ENCODE measurements at regions not wholly inside any gene's neighbourhood (a gene's known extent, or its start where the extent isn't known, plus 50 kb on each side); places are given as distances from the start of the nearest gene placed in this dataset.

GRCh38 chr17:79164913-79165695, 90.5 kb downstream of the ENGASE start:
- no peak for TF ChIP-seq CTCF (conservative IDR thresholded peaks at IDR 0.05; ENCODE audit: low read depth, low read length)
- DNase-seq (ENCODE audit: low read depth) = no peak
- no peak overlapping the region for H3K4me3 ChIP-seq (ENCODE audit: low read length)

GRCh38 chr17:79164408-79164807, 89.8 kb downstream of the ENGASE start:
- no peak for DNase-seq (ENCODE audit: low read depth)
- H3K4me3 ChIP-seq (ENCODE audit: low read length) = no peak overlapping the region
- no peak for TF ChIP-seq CTCF (conservative IDR thresholded peaks at IDR 0.05; ENCODE audit: low read depth, low read length)

GRCh38 chr17:79163071-79163470, 88.4 kb downstream of the ENGASE start:
- H3K4me3 ChIP-seq (ENCODE audit: low read length) = no peak overlapping the region
- no peak for DNase-seq (ENCODE audit: low read depth)
- TF ChIP-seq CTCF (conservative IDR thresholded peaks at IDR 0.05; ENCODE audit: low read depth, low read length) = no peak

GRCh38 chr17:79162012-79162963, 87.7 kb downstream of the ENGASE start:
- no peak for TF ChIP-seq CTCF (conservative IDR thresholded peaks at IDR 0.05; ENCODE audit: low read depth, low read length)
- H3K4me3 ChIP-seq (ENCODE audit: low read length) = no peak overlapping the region
- DNase-seq (ENCODE audit: low read depth) = no peak

GRCh38 chr17:79160980-79161636, 86.5 kb downstream of the ENGASE start:
- H3K4me3 ChIP-seq (ENCODE audit: low read length) = no peak overlapping the region
- TF ChIP-seq CTCF (conservative IDR thresholded peaks at IDR 0.05; ENCODE audit: low read depth, low read length) = no peak
- DNase-seq (ENCODE audit: low read depth) = no peak

GRCh38 chr17:79159926-79160325, 85.3 kb downstream of the ENGASE start:
- H3K4me3 ChIP-seq (ENCODE audit: low read length) = no peak overlapping the region
- no peak for DNase-seq (ENCODE audit: low read depth)
- TF ChIP-seq CTCF (conservative IDR thresholded peaks at IDR 0.05; ENCODE audit: low read depth, low read length) = no peak

All from retinal pigment epithelial cell (primary cell).